Dedifferentiated amniotic fluid mesenchymal stem cell (primary cell): ENCODE measurements at regions not wholly inside any gene's neighbourhood (a gene's known extent, or its start where the extent isn't known, plus 50 kb on each side); places are given as distances from the start of the nearest gene placed in this dataset.
A peak's percentile ranks its signal among the peaks of the same experiment; 100 is the strongest.

Source experiments
- DNase-seq: peaks from one replicate; pipeline ENCODE4 v3.0.0-alpha.2; 2016; ENCODE audit errors: extremely low spot score

DNA sequence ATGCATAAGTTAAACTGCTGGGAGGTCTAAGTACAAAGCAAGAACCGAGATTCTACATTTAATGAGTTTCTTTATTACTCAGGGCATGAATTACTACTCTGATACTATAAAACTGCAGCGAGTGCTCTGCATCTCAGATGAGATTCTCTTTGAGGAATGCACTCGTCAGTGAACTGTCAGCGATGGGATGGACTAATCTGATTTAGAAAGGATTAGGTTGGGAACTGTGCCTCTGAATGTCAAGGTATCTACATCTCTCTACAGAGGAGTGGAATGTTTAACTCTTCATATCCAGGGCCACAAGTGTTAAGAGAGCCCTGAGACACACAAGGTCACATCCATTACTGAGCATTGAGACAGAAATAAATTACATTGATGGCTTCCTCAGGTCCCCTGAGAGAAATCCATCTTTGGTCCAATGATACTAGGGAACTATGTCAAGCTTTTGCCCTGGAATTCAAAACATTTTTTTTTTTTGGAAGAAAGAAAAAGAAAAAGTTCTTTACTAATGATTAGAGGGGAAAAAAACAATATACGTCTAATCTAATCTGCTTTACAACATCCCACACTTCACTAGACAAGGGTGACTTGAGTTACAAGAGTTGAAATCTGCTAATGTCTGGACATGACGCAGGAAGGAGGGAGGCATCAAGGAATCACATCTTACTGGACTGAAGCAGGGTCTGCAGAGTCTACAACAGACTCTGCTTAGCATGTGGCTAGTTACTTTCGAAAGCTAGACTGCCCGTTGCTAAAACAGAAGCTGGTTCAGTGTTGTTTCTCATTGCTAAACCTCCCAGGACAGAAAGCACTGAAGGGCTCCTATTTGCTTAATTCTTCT lies 270.0 kb upstream of the TLE4 start:
- no peak for DNase-seq

DNA sequence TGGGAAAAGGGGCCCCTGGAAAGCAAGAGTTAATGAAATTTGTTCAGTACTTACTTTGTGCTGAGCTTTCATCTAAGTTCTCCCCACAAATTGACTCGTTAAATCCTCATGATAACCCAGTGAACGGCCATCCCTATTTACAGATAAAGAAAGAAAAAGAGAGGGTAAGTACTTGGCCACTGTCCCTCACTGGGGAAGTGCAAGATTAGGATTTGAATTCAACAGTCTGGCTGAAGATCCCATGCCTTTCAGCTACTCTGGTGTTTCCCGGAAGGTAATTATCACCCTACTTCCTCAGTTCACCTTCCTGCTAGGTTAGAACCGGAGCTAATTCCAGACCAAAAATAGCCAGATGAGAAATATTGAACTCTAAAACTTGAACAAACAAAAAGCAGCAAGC lies 269.2 kb upstream of the TLE4 start:
- no peak for DNase-seq

DNA sequence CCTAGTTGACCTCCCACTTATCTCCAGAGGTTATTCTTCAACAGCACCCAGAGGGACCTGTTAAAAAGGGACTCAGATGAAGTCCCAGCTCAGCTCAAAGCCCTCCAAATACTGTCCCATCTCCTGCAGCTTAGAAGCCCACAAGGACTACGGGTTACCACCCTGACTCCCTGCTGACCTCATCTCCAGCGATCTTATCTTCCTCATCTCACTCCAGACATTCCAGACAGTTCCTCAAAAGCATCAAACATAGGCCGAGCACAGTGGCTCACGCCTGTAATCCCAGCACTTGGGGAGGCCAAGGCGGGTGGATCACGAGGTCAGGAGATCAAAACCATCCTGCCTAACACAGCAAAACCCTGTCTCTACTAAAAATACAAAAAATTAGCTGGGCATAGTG lies 263.8 kb upstream of the TLE4 start:
- DNase-seq: no peak

DNA sequence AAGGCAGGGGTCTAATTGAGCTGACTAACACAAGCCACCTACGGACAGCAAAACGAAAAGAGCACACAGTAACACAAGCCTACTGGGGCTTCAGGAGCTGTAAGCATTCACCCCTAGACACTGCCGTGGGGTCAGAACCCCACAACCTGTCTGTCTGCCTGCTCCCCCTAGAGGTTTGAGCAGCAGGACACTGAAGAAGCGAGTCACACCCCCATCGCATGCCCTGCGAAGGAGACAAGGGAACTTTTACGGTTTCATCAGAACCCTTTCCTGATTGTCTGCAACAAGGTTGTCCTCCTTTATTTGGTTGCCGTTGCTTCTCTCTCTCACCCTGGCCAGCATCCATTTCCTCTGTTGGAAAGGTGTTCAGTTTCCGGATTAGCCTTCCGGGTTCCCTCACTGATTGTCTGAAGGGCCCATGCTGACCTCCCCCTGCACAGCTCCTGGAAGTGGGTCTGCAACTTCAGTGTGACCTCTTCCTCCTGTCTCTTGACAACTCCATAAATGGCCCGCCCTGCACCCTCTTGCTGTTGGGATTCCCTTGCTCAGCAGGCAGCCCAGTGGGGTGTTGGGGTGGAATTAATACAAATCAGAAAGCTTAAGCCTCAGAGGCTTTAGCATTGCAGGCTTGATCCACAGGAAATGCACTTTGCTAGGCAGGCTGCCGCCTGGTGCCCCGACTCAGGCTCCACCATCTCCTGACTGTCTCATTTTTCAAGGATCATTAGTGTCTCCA lies 258.9 kb upstream of the TLE4 start:
- DNase-seq: no peak

DNA sequence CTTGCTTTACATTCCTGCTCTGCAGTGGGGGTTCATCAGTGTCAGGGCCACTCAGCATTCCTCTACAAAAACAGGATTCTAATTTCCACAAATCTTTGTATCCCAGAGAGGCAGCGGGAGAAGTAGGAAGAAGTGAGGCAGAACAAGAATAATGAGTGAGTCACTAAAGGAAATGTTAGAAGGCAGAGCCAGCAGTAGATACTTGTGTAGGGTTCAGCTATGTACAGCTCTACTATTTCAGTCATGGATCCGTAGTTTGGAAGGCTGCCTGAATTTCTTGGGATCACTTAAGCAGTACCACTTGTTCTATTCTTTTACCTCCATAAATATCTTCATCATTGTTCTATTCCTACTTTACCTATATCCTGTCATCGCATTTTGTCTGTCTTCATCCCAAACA lies 246.3 kb upstream of the TLE4 start:
- DNase-seq: peak; percentile 59

DNA sequence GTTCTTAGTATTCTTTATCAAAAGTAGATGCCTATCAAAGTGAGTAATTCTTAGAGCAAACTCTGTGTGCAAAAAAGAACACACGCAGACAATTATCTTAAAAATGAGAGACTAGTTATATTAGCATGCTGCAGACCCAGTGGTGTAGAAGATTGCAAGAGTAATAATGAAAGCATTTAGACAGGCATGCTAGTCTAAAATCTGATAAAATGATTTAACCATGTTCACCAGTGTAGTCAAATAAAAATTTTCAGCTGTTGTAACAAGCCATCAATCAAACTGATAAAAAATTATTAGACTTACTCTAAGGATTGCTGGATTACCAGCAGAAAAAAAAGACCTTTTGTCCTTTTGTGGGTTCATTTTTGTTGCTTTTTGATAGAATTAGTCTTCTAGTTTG lies 241.9 kb upstream of the TLE4 start:
- DNase-seq: no peak

DNA sequence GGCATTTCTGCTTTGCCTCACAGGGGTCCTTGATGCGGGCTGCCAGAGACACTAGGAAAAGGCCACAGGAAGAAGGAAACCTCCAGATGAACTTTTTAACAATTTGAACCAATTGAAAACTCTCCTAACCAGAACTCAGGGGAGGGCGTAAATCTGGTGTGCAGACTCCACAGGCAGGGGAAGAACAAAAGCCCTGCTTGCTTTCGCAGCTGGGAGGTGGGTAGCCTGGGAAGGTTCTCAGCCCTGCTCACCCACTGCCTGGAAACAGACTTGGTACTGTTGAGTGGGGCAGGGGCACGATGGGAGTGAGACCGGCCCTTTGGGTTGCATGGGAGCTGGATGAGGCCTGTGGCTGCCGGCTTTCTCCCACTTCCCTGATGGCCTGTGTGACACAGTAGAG lies 237.8 kb upstream of the TLE4 start:
- no peak for DNase-seq

DNA sequence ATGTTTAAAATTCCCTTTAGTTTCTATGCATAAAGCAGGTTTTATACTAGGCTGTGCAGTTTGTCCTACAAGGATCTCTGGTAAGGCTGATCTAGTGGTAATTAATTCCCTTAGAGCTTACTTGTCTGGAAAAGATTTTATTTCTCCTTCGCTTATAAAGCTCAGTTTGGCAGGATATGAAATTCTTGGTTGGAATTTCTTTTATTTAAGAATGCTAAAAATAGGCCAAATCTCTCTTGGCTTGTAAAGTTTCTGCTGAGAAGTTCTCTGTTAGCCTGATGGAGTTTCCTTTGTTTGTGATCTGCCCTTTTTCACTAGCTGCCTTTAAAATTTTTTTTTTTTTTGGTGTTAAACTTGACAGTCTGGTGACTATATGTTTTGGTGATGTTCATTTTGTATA lies 237.1 kb upstream of the TLE4 start:
- no peak for DNase-seq

DNA sequence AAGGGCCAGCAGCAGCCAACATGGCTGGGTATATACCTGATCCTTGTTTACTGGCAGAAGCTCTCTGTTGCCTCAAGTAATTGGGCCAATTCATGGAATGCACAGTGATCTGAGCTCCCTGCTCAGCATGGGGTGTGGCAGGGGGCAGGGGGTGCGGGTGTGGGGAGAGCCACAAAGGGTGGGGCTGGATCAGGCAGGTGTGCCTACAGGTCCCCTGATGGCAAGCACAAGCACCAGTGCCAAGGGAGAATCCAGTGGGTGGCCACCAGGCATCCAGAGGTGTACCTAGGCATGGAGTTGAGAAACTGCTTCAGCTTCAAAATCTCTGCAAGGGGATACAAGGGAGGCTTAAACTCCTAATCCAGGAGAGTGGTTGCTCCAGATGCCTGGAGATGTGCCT lies 235.8 kb upstream of the TLE4 start:
- DNase-seq: no peak

DNA sequence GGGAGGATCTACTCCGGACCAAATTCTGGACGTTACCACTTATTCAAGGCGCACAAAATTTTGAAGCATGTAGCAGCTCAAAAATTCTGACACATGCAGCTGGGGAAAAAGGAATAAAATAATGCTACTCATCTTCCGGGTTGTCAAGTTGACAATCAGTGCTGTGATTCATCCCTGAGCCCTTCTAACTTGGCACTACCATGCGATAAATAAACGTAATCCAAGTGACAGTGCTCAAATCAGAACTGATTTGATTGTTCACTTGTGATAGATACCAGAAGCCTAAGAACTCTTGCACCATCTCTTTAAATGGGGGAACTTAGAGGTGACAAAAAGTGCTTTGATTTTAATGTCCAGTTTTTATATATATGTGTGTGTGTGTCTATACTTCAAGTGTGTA lies 230.2 kb upstream of the TLE4 start:
- no peak for DNase-seq

DNA sequence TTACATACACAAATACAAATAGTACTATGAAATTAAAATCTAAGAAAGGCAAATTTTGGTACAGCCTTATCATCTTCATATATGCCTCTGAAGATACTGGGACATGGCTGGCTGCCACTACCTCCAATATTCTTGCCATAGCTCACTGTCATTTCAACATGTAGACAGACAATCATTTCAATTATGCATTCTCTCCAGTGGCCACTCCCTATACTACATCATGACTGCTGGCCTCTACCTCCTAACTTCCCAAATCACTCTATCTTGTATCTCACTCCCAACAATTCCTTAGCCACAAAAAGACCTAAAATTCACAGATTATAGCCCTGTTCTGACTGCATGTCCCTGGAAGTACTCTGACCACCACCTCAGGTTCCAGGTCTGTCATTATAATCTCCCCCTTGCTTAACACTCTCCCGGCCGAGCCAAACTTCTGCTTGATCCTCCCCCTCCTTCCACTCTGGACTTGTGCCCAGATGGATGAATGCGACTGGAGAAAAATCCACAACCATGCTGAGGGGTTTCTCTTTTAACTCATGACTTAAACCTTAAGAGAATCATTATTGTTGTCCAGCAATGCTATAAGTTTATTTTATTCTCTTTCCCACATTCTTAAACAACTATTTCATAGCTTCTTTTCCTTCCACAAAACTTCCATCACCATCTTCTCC lies 225.3 kb upstream of the TLE4 start:
- no peak for DNase-seq

DNA sequence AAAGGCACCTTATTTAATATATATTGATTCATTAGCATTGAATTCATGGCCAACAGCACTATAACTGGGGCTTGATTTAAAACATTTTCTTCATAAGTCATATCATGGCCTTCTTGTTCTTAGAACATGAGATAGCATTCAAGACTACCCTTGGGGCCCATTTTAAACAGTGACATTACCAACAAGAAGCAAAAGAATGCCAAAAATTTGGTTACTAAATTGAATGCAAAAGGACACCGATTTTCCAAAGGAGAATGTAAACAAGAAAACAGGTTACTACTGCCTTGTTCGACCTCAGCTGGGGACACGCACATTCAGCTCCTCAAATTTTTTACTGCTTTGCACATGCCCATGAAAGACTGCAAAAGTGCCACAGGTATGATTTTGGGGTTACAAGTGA lies 219.4 kb upstream of the TLE4 start:
- no peak for DNase-seq

DNA sequence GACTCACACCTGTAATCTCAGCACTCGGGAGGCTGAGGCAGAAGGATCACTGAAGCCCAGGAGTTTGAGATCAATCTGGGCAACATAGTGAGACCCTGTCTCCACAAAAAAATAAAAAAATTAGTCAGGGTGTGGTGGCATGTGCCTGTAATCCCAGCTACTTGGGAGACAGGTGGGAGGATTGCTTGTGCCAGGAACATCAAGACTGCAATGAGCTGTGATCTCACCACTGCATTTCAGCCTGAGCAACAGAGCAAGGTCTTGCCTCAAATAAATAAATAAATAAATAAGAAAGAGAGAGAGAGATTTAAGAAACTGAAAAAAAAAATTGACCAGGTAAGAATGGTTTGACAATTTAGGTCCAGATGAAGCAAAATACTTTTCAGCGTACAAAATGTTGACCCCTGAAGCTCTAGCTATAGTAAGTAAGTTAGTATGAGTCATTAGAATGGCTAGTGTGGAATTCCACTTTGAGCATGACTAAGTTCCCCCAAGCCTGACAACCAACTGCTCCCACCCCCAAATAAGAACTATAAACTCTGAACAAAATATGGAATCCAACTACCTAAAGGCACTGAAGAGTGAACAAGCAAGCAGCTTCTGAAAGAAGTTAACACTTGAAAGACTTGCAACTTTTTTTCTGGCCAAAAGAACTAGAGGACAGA lies 217.8 kb upstream of the TLE4 start:
- peak; percentile 34 for DNase-seq

DNA sequence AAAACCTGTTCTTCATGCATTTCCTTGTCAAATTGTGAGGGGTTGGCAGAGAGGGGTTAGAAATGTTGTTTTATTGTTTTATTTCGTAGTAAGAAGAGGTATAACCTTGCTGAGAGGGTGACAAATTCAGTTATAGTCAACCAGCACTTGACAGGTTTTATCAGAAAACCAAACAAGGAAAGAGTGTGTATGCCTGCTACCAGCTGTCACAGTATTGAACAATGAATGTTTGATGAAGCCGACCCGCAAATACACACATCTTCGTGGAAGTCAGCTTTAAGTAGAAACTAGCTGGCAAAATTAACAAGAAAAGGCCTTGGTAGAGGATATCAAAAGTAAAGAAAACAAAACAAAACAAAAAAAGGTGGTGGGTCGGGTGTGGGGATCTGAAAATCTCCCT lies 214.6 kb upstream of the TLE4 start:
- DNase-seq: no peak

DNA sequence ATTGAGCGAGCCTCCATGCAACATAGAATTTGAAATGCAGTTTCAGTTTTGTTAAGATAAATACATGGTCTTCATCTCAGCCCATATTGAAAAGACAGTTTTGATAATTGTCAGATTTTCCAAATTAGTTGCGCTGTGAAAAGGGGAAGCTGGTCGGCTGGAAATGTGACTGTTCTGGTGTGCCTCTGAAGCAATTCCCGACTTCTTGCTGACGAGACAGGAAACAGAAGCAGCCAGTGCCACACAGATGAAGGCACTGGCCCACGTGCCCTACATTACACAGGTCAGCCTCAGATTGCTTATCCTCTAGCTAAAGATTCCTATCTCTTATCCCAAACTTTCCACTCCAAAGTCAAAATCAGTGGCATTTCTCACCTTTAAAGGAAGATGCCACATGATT lies 214.1 kb upstream of the TLE4 start:
- DNase-seq: no peak

DNA sequence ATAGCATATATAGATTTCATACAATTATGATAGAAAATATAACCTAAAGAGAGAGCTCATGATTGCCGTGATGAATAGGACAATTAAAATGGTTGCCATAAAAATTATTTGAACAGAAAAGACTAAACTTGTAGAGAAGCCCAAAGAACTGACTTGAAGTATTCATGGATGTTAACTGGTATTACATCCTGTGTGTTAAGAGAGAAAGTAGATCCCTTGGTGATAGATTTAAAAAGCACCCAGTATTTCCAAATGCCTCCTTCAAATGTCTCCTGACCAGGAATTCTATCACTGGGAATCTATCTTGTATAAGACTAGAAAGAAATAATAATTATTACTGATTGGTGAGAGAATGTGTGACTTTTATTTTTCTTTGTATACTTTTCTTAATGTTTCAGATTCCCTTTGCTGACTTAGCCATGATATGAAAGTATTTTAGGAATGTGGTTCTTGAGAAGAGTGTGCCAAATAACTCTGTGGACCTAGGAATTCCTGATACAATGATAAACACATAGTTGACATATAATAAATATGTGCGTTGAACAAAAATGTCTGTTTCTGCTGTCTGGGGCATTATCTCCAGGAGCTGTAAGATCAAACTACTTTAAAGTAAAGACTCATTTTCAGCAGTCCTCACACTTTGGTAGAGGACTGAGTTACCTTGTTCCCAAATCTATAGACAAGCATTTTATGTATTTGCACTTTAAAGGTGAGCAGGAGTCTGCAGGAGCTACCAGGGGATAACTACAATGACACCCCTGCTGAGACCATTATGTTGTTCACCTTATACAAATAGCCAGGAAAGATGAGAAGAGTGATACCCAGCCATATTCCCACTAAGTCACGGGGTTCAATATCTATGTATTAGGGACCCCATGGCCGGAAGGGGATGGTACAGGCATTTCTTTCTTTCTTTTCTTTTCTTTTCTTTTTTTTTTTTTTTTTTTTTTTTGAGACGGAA lies 211.1 kb upstream of the TLE4 start:
- DNase-seq: peak; percentile 47

DNA sequence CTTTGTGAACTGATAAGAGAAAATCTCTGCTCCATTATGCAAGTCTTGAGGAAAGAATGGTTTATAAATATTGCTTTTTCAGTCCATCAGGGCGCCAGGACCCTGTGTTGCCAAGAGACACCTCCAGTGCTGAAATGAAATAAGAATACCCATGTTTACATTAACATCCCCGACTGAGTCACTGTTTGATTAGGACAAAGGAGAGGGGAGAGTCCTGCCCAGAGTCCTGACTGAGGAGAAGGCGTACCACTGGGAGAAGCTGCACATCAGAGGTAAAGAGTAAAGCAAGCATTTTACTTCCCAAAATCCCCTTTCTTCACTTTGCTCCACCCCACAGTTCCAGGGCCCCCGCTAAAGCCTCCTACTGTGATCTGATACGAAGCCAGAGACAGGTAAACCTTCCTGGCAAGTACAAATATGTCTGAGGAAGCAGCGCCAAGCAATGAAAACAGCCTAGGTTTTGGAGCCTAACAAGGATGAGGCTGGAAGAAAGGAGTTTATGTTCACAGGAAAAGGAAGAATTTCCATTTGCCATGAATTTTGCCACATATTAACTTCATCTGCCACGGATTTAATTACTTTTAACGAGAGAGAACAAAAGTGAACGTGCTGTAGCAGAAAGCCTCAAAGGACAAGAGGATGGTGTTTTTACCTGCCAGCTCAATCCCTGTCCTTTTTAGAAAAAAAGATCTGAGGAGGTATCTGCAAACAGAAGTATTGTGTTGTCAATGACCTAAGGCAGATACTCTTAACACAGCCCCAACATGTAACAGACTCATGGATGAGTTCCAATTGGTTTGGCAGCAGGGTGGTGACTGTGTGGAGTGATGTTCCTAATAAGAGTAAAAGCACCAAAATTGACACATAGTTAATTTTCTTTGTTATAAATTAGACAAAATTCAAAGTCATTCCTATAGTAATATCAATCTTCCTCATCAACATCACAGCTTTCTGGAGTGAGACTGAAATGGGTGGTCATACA lies 209.4 kb upstream of the TLE4 start:
- no peak for DNase-seq

DNA sequence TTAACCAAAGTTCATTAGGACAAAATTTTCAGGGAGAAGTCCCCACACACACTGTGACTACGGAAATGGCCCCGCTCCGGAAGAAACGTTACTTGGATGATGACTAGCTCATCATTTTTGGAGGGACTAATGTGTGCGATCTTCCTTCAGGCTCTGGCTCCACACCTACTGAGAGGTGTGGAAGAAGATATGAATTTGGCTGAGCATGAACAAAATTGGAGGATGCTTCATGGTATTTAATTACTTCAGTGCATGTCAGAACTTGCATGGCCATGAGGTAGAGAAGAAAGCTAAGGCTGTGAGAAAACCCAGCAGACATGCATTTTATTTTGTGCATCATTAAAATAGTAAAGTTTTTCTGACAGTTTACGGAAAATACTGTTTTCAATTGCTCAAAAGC lies 202.1 kb upstream of the TLE4 start:
- DNase-seq: no peak

DNA sequence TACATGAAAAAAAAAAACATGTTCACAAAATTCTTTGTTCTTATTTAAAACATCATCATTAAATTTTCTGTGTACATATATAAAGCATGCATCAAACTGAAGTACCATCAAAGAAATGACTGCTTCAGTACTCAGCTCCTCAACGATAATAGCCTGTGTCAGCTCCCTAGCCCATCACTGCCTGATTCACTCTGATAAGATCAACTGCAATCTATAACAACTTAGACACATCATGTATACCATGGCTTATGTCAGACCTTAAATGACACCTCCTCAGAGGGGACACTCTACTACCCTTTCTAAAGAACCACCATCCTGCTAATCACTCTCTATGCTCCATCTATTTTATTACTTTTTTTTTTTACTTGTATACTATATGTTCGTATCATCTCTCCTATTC lies 200.5 kb upstream of the TLE4 start:
- DNase-seq: no peak

DNA sequence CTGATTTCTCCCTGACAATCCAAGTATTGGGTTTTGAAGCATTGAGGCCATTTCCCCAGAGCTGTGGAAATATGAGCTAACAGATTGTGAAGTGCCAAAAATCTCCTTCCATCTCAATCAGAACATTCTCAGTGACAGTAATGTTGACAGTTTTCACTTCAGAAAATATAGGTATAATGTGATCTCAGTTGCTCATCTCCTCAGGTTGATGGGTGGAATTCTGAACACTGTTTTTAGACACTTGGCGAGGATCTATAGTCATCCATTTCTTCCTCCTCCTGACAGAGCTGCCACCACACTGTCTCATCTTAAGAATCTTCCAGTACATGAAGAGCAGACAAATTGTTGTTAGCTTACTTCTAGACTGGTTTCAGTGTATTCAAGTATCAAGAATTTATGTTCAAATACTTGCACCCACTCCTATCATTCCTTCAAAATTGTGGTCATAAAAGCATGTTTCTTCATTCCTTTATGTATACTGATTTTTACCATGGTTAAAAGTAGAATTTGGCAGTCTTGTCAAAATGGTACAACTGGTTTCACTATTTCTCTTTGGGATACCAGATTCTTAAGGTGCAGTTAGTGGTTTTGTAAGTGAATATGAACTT lies 199.7 kb upstream of the TLE4 start:
- no peak for DNase-seq
